GM21529 (cell line): ENCODE measurements at regions not wholly inside any gene's neighbourhood (a gene's known extent, or its start where the extent isn't known, plus 50 kb on each side); places are given as distances from the start of the nearest gene placed in this dataset.

ENCODE experiments used
- ATAC-seq: cut with Tn5 transposase; IDR thresholded peaks from one replicate; pipeline ENCODE4 v1.9.1; 2021; ENCODE audit not compliant: unreplicated experiment

DNA sequence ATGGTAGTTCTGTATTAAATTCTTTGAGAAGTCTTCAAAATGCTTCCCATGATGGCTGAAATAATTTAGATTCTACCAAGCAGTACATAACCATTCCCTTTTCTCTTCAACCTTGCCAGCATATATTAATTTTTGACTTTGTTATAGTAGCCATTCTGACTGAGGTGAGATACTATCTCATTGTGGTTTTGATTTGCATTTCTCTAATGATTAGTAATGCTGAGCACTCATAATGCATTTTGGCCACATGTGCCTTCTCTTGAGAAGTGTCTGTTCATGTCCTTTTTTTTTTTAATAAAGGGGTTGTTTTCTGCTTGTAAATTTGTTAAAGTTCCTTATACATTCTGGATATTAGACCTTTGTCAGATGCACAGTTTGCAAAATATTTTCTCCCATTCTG lies 173.9 kb downstream of the CALCRL start:
- ATAC-seq, result no peak

DNA sequence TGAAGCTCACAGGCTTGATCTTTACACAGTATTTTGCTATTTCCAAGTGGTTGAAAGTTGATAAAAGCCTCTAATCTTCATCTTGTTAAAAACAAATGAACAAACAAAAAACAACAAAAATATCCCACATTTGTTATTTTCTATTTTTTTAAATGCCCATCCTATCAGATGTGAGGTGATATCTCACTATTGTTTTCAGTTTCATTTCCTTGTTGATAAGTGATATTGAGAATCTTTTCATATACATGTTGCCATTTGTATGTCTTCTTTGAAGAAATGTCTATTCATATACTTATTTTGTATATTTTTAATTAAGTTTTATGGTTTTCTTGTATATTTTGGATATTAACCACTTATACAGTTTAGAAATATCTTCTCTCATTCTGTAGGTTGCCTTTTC lies 175.8 kb downstream of the CALCRL start:
- no peak for ATAC-seq

DNA sequence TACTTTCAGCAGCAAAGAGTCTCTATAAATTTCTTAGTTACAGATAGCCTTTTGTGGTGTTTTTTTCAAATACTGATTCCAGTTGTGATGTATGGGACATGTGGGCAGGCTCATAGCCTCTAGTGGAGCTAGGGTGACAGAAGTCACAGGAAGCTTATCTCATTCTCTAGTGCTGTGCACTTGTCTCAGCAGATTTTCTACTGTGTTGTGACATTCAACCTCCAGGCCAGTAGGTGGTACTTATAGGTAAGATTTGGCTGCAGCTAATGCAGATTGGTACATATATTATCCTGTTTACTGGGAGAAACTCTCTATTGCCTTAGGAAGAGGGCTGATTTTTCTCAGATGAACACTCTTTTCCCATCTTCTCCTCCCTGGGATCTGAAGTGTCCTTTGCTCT lies 176.2 kb downstream of the CALCRL start:
- ATAC-seq, result no peak

DNA sequence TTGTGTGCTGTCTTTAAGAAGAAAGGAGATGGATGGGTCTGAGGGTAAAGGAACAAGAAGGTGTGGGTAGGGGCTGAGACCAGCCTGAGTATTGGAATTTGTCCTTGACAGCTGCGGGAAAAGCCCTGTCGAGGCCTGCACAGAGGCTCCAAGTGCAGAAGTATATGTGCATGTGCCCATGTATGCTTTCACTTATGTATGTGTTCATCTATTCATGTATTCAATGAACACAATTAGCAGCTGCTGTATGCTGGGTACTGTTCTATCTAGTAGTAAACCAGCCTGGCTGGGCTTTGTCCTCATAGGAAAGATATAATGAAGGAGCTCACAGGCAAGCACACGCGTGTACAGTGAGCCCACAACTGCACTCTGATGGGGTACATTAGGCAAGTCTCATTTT lies 181.4 kb downstream of the CALCRL start:
- ATAC-seq, result no peak

DNA sequence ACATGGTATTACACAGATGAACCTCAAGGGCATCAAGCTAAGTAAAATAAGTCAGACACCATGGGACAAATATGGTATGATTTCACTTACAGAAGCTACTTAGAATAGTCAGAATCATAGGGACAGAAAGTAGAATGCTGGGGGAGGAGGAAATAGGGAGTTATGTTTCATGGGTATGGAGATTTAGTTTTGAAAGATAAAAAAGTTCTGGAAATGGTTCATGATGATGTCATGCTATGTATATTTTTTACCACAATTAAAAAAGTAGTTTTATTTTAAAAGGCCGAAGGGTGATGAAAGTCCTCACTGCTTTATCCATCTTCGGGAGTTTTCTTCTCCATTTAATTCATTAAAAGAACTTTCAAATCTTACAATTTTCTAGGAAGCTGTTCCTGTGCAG lies 181.9 kb downstream of the CALCRL start:
- no peak for ATAC-seq

DNA sequence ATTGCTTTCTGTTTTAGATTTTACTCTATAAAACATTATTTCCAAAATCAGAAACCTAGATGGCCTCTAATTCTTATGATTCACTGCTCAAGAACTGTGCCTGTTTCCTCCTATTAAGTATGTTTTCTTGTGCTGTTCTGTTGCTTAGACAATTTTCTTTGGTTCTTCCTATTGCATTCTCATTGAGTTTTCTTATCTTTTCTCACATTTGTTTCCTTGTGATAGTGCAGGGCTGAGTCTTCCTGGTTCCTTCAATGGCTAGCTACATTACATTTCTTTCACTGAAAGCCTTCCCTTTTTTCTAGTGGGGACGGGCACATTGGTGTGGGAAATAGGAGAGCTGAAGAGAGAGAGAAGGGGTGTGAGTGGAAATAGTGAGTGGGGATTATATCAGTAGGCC lies 183.4 kb downstream of the CALCRL start:
- no peak for ATAC-seq

DNA sequence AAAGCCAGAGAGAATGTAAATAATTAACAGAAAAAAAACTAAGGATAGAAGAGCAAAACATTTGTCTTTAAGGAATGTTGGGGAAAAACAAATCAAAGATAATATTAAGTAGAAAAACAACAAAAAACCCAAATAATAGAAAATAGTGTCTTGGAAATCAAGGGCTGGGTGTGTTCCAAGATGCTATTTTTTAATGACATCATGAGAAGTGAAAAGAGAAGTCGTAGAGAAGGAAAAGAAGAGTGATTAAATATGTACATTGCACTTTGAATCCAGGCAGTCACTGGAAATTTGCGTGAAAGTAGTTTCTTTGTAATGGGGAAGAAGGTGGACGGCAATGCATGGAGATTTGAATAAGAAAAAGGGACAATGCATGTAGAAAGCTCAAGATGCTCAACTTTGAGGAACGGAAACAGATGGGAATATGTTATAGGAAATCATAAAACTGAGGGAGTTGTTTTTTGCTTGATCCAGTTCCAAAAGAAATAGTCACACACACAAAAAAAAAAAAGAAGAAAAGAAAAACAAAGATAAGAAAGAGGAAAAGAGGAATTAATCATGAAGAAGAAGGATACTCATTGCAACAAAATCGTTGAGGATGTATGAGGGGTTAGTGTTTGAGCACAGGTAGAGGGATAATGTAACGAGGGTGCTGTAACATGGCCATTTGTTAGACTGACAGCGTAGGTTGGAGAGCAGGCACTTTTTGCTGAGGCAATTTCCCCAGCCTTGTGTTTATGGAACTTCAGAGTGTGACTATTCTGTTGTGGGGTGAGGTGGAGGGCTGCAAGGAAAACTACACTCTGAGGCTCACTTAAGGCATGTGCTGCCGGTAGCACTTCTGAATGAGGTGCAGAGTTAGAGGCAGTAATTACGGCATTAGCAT lies 184.1 kb downstream of the CALCRL start:
- no peak for ATAC-seq

DNA sequence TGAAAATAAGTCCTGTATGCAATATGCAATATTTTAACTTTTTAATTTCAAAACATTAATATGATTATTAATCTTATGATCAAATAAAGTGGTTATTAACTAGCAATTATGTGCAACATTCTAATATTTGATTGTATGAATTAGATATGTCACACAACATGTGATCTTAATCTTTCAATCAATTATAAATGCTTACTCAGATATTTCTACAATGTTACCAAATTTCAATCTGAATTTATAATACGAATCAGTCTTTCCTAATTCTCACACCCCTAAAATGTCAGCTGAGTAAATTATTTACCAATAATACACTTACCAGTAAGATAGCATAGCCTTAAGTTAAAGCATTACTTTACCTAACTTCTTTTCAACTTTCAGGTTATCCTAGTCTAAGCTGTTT lies 186.3 kb downstream of the CALCRL start:
- ATAC-seq, result no peak

DNA sequence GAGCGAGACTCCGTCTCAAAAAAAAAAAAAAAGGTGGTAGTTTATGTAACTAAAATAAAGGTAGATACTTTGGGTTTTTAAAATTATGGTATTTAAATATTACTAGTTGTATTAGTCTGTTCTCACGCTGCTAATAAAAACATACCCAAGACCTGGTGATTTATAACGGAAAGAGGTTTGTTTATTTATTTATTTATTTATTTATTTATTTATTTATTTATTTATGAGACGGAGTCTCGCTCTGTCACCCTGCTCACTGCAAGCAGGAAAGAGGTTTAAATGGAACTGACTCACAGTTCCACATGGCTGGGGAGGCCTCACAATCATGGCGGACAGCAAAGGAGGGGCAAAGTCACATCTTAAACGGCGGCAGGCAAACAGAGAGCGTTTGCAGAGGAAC lies 196.0 kb downstream of the CALCRL start:
- ATAC-seq, result no peak

DNA sequence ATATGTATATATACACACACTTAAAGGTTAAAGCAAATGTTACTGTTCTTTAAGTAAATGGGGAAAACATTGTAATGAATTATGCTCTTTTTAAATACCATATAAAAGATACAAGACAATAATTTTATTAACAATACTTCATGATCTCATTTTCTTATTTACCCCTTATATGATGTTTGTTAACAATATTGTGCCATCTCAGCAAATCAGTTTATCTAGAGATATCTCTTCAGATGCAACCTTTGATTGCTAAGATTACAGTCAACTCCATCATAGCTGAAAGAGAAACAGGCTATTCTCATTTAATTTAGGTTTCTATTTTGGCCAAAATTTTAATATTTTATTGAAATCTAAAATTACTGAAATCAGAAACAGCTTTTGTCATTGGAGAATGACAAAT lies 197.9 kb downstream of the CALCRL start:
- ATAC-seq, result no peak

DNA sequence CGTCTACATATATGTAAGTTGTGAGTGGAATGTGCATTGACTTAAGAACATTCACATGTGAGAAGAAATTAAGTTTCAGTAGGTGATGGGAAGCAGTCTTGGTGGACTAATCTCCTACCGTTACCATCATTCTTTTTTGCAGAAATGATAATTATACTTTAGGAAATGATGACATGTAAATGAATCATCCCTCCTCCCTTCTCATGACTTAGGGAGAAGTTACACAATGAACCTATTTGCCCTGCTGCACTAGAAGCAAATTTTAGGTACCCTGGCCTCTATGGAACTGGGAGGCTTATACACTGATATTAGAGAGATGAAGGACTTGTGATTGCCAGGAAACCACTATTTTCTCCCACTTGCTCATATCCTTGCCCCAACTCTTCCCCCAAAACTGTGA lies 214.2 kb downstream of the CALCRL start:
- no peak for ATAC-seq

DNA sequence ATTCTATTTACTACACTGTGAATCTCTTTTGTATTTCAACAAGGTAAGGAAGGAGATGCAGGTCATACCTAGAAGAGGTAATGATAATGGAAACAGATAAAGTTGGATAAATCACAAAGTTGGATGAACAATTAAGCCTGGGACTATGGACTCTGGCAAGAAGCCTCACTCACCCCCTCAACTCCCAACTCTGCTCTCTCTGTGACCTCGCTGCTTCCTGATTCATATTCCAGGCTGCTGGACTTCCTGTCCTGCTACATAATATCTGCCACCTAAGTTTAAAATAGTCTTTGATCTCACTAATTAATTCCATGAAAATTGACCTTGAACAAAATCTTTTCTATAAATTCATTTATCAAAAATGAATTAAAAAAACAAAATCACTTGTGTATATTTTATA lies 215.3 kb downstream of the CALCRL start:
- no peak for ATAC-seq

DNA sequence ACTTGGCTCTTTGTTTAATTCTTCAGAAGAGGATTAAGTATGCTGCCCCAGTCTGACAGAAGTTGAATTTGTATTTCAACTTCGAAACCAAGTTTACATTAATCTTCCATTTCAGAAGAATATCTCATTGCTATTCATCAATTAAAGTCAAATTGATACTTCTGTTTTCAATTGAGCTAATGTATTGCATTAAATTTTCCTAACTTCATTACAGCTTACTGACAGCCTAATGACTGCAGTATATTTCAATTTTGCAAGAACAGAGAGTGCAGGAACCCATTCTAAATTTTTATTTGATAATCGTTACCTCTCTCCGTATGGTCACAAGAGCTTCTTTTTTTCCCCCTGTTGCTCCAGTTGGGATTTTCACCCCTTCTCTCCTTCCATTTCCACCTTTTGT lies 218.0 kb downstream of the CALCRL start:
- no peak for ATAC-seq

DNA sequence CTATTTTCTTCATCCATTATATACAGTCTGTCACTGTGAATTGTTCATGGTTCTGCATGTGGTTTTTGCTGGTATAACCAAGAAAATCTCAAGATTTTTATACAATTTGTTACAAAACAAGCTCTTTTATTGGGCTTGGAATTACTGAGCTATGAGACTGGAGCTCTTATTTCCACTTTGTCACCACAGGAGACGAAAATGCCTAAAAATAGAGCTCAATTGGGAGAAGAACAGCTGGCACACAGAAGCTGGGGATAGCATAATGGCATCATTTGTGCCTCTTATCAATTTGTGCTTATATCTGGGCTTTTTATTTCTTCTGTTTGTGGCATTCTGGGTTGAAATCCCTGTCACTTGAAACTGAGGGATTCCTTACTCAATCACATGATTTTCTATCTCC lies 219.1 kb downstream of the CALCRL start:
- ATAC-seq, result no peak

DNA sequence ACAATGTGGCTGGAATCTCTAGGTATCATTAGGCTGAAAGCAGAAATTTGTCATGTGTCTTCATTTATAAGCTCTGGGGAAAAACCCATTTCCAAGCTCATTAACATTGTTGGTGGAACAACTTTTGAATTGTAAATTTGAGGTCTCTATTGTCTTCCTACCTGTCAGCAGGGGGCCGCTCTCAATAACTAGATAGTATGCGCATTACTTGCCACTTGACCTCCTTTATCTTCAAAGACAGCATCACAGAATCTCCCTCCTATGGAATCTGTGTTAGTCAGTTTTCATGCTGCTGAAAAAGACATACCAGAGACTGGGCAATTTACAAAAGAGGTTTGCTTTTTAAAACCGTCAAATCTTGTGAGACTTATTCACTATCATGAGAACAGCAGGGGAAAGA lies 223.1 kb downstream of the CALCRL start:
- ATAC-seq, result no peak

DNA sequence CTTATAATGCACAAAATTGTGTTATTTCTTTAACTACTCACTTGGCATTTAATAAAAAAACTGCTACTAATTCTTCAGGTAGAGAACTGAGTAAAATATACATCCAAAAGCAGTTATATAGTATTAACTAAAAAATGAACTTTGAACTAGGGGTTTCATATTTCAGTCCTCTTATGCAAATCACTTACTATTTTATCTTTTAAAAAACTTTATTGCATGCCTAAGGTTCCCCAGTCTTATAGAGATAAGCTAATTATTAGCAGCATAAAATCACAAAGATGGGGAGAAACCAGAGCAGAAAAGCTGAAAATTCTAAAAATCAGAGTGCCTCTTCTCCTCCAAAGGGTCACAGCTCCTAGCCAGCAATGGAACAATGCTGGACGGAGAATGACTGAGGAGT lies 228.0 kb downstream of the CALCRL start:
- ATAC-seq, result no peak

DNA sequence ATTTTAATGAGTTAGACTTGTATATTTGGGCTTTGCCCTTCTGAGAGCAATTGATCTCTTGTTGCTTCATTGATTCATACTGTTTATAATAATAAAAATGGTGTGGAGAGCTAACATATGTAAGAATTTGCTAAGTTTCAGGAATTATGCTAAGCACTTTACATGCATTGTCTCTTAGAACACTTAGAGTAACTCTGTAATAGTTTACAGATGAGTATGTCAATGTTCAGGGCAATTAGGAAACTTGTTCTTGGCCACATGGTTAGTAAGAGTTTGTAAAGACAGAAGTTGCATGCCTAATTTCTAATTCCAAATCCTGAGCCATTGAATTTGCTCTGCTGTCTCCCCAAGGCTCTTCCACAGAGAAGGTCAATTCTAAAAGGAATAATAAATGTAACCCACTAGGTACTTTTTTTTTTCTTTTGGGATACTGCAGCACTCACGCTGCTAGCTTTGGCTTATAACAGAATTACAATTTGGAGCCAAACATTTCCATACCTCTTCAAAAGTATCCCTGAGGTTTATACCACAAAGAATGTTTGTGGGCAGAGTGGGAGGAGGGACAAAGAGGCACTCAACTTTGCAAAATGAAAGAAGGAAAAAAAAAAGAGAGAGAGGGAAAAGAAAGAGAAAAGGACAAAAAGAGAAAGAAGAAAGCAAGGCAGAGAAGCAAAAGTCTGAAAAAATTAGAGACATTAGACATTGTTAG lies 232.4 kb downstream of the CALCRL start:
- ATAC-seq, result no peak

DNA sequence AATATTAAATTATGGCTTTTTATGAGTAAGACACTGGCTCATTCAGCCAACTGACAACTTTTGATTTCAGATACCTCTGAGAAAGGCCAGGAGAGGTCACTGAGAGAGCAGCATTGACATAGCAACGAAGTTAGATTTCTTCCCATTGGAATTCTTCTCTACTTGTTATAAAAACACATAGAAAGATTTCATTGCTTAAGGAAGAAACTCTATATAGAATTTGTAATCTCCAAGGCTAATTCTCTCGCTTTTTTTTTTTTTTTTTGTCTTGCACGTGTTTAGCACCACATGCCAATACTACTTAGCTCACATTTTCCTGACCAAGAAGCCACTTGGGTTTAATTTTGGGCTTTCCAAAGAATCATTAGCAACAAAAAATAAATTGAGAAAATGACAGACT lies 233.7 kb downstream of the CALCRL start:
- ATAC-seq, result no peak

DNA sequence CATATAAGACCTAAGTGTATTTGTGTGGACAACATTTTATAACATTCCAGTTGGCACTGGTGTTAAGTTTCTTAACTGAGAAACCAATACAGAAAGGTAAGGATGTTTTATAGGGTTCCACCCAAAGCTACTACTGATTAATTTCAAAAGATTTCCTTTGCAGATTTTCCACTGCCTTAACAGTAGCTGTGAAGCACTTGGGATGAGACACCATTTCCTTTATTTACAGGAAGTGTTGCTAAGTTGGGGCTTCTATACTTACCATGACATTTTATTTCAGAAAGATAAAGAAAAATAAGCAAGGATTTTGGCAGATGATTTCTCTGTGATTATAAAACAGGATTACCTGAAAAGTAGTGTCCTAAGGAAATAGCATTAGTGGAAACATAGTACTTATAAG lies 234.3 kb downstream of the CALCRL start:
- ATAC-seq, result no peak

DNA sequence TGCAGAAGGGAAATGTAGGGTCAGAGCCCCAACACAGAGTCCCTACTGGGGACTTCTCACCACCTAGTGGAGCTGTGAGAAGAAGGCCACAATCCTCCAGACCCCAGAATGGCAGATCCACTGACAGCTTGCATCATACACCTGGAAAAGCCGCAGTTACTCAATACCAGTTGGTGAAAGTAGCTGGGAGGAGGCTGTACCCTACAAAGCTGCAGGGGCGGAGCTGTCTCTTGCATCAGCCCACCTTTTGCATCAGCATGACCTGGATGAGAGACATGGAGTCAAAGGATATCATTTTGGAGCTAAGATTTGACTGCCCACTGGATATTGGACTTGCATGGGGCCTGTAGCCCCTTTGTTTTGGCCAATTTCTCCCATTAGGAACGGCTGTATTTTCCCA lies 237.3 kb downstream of the CALCRL start:
- ATAC-seq, result no peak

DNA sequence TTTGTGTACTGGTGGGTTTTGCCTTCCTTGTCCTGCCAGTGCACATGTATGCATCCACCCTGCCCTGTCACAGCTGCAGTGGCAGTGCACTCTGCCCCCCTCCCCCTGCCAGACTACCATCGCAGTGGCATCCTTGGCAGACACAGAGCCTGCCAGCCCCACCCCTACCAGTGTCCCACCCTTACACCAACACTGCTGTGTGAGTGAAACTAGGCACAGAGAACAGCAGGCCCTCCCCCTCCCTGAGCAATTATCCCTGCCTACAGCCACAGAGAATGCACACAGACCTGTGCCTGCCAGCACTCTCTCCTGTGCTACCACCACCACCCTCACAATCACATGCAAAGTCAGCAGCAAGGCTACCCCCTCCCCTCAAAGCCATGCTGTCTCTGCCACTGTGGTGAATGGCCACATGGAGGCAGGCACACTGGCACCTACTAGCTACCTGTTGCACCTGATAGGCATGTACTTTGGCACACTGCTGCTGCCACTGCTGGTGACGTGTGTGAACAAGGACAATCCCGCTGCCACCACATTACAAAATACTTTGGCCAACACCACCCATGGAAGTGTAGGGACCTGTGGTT lies 239.8 kb downstream of the CALCRL start:
- ATAC-seq, result no peak

DNA sequence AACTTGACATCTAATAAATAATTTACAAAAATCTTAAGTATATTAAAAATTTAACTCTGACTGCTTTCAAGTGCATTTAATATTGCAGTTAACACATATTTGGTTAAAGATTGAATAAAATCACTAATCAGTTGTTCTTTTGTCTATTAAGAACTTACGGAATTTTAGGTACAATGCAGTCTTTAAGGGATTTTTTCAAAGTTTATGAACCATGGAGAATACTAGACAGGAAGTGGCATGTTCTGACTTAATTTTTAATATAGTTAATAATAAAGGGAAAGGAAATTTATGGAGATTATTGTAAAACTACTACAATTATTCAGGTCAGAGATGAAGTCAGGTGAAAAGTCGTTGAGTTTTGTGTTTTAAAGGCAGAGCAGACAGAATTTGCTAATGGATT lies 240.9 kb downstream of the CALCRL start:
- ATAC-seq, result no peak
